Sigmoid colon (tissue), 4 donors: ENCODE measurements at regions not wholly inside any gene's neighbourhood (a gene's known extent, or its start where the extent isn't known, plus 50 kb on each side); places are given as distances from the start of the nearest gene placed in this dataset.

ENCODE experiments used
- POLR2AphosphoS5 ChIP-seq, 4 donors: sonication (generic); formaldehyde crosslinking; IDR thresholded peaks; one replicate each; pipeline ENCODE4 v1.6.1; 2017; ENCODE audit warnings: antibody characterized with exemption in 4 of 4
- TF ChIP-seq, protein P1 (sequence below), 4 experiments: fragments of 450-650 bp in 3 of 4; fragments of 200-600 bp in 1 of 4; IDR thresholded peaks; one replicate each; pipeline ENCODE4 v1.5.1; 2016 to 2019; ENCODE audit warnings: antibody characterized with exemption in 4 of 4, mild to moderate bottlenecking in 3 of 4, moderate library complexity in 2 of 4

DNA sequence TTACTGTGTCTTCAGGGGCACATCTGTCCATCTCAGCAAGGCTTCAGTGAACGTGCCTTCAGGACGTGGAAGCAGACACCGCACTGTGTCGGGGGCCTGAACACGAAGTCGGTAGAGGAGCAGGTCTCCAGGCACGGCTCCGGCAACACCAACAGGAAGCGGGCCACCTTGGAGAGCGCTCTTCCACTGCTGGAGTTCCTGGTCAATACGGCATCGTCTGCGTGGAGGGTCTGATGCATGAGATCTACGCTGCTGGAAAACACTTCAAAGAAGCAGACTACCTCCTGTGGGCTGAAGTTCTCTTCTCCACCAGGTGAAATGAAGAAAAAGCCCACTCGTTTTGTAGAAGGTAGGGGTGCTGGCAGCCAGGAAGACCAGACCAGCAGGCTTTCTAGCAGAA lies 69.3 kb upstream of the SLCO4A1 start:
- TF ChIP-seq, protein P1, sequence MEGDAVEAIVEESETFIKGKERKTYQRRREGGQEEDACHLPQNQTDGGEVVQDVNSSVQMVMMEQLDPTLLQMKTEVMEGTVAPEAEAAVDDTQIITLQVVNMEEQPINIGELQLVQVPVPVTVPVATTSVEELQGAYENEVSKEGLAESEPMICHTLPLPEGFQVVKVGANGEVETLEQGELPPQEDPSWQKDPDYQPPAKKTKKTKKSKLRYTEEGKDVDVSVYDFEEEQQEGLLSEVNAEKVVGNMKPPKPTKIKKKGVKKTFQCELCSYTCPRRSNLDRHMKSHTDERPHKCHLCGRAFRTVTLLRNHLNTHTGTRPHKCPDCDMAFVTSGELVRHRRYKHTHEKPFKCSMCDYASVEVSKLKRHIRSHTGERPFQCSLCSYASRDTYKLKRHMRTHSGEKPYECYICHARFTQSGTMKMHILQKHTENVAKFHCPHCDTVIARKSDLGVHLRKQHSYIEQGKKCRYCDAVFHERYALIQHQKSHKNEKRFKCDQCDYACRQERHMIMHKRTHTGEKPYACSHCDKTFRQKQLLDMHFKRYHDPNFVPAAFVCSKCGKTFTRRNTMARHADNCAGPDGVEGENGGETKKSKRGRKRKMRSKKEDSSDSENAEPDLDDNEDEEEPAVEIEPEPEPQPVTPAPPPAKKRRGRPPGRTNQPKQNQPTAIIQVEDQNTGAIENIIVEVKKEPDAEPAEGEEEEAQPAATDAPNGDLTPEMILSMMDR (IDR thresholded peaks at IDR 0.05), result no peak
- TF ChIP-seq POLR2AphosphoS5 (IDR thresholded peaks at IDR 0.05), result no peak
